COLO668 (cell line): ENCODE measurements at regions not wholly inside any gene's neighbourhood (a gene's known extent, or its start where the extent isn't known, plus 50 kb on each side); places are given as distances from the start of the nearest gene placed in this dataset.

ENCODE experiments used
- DNase-seq: peaks from one replicate; lab custom pipeline; 2025; ENCODE audit not compliant: unreplicated experiment; lab: John Stamatoyannopoulos, UW

DNA sequence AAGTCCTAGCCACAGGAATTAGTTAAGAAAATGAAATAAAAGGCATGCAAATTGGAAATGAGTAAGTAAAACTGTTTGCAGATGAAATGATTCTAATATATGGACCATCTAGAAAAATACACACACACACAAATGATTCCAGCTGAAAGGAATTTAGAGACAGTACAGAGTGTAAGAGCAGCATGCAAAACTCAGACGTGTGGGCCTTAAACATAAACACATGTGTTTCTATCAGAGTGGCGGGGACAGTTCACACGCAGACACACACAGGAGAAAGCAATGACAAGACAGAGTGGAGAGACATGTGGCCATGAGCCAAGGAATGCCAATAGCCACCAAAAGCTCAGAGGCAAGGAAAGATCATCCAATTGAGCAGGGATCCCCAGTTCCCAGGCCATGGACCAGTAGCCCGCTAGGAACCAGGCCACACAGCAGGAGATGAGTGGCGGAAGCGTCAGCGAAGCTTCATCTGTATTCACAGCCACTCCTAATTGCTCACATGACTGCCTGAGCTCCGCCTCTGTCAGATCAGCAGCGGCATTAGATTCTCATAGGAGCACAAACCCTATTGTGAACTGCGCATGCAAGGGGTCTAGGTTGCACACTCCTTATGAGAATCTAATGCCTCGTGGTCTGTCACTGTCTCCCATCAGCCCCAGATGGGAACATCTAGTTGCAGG lies 155.4 kb downstream of the ARL4C start:
- DNase-seq, result no peak

DNA sequence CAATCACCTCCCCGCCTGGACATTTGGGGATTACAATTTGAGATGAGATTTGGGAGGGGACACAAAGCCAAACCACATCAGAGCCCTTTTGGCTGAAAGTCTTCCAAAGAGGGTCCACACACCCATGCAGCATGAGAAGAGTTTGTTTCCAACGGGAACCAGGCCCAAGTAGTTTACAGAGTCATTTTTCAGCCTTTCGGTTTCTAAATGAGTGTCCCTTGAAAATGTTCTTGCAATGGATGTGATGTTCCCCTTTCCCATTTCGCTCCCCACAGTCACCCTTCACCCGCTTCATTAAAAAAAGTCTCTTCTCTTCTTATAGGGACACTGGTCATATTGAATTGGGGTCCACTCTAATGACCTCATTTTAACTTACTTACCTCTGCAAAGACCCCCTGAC lies 157.4 kb downstream of the ARL4C start:
- DNase-seq, result no peak

DNA sequence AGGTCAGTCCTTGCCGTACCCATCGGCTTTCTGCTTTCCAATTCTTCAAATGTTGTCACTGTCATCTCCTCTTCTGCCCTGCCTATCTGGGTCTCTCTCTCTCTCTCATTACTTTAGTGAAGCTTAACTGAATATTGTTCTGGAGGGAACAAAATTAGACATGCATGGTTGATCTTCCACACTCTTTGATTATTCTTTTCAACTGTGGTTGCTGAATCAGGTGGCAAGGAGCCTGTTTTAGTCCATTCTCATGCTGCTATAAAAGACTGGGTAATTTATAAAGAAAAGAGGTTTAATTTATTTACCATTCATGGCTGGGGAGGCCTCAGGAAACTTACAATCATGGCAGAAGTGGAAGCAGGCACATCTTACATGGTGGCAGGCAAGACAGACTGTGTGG lies 157.9 kb downstream of the ARL4C start:
- no peak for DNase-seq

DNA sequence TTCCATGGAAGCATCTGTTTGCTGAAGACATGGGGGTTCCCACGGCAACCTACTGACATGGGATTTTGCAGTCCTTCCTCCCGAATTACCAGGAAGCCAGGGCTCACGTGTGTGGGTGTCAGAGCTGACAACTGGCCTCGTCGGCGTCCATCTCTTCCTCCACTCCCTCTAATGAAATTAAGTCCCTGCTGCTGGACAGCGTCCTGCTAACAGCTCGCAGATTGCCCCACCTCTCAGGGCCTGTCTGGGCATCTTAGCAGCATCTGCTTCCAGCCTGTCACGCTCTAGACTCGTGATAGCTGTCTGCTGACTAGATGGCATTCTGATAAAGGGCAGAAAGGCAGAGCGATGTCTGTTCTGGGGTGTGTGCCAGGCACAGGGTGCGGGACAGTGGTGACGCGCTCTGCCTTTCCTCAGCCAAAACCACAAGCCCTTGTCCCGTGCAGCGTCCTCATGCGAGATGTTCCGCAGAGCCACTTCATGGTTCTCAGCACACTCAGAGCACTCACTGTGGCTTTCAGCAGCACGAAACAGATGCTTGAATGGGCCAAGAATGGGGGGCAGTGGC lies 161.1 kb downstream of the ARL4C start:
- DNase-seq, result no peak

DNA sequence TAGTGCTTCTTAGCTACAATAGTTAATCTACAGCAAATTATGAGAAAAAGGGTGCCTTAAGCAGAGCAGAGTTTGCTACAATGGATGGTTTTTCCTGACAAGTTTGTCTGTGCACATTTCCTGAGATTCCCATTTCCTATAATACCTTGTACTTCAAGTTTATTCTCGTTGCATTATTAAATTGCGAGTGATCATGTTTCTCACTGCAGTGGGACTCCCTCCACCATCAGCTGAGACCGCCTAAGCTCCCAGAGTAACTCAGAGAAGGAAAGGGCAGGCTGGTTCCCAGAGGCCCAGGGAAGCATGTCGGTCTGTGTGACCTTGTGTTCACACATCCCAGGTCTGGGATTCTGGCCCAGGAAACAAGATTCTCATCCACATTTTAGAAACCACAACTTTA lies 162.1 kb downstream of the ARL4C start:
- DNase-seq, result no peak

DNA sequence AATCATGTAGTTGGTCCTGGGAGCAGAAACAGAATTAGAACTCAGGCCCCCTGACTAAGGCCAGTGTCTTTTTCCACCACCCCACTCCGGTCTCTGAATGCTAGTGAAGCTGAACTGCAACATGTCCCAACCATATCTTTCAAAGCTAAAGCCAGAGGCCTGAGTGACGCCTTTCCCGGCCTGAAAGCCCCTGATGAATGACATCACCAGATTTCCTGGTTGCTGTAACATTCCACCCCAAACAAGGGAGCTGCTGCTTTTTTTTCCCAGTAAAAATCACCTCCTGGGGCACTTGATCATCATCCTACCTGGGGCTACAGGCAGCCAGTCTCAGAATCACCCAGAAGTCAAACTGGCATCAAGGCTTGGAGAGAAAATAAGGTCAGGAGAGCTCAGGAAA lies 162.7 kb downstream of the ARL4C start:
- no peak for DNase-seq

DNA sequence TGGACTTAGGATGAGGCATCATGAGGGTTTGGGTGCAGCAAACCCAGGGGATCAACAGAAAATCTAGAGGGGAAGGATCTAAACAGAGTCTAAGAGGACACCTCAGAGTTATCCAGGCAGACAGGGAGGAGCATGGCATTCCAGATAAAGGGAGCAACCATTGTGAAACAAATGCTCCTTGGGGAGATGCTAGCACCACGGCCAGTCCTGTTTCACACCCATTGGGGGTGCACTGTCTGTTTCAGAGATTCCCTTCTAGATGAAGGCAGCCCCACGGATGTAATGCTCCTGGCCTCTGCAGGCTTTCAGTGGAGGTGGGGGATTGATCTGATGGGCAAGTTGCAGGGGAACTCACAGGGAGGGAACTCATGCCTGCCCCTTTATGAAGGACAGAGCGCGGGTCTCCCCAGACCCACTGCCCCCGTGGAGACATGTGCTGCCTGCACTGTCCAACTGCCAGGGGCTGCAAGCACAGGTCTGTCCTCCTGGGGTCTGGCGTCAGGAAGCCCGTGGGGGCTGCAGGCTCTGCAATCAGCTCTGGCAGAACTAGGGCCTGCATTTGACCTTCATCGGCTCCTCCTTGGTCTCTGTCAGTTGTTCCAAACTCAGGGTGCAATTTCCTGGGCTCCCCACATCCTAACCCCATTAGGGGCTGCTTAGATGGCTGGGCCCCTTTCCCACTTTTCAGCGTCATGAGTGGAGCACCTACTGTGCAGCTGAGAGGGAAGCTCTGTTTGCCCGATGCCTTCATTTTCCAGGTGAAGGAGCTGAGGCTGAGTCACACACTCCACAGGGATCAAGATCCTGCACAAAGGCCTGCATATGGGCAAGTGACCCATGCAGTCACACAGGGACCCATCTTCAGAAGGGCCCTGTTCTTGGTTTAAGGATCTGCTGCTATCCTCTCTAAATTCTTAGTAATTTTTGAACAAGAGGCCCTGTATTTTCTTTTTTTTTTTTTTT lies 163.4 kb downstream of the ARL4C start:
- DNase-seq, result no peak

DNA sequence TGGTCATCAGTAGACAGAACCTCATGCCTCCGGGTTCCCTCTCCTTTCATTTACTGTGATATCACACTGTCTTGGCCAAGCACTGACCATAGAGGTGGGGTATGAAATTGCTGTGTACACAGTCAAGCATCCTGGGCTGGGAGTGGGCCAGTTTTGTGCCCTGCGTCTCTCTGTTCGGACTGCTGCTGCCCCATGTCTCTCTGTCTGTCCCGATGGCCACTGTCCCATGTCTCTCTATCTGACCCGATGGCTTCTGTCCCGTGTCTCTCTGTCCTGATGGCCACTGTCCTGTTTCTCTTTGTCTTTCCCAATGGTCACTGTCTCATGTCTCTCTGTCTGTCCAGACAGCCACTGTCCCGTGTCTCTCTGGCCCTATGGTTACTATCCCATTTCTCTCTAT lies 164.9 kb downstream of the ARL4C start:
- no peak for DNase-seq

DNA sequence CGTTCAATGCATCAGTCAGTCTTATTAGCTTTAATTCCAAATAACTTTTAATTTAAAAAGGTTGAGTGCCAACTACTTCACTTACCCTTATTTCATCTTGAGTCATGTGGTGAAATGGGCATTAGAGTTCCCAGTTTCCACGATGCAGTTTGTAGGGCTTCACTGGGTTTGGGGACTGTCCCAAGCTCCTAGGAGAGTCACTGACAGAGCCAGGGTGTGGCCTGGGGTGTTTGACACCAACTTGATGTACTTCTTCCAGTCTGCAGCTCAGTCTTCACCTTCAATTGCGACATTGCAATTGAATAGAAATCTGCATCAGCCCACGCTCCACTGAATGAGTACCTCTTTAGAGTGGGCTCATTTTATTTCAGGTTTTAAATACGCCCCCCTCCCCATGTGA lies 165.3 kb downstream of the ARL4C start:
- DNase-seq, result no peak

DNA sequence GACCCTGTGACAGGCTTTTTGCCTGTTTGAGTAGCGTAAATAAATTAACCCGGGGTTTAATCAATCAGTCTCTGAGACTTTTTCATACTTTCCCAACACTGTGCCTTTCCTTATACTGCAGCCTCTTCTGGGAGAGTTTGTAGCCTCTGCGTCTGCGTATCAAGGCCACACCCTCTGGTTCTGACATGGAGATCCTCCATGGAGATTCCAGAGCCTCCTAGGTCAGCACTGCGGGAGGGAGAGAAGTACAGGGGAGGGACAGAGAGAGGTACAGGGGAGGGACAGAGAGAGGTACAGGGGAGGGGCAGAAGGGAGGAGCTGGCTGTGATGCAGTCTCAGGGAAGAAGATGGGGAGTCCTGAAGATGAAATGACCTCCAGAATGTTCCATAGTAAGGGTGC lies 166.0 kb downstream of the ARL4C start:
- no peak for DNase-seq

DNA sequence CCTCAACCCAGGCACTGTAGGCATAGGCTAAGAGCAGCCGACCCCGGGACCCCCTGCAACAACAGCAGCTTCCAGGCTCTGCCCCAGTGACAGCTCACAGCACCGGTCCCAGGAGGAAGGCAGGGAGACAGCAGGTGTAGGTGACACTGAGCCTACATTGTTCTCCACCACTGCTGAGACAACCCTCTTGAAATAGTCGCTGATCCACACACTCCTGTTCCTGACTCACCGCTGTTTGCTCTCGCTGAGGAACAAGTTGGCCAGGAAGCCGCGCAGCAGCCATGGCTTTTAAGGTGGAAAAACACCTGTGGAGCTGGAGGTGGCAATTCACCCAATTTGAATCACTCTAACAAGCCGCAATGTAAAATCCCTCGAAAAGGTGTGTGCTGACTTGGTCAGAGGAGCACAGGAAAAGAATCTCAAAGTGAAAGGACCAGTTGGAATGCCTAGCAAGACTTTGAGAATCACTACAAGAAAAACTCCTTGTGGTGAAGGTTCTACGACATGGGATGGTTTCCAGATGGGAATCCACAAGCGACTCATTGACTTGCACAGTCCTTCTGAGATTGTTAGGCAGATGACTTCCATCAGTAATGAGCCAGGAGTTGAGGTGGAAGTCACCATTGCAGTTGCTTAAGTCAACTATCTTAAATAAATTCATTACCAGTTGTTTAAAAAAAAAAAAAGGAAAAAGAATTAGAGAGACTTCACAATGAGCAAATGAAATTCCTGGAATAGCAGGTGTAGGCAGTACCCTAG lies 167.5 kb downstream of the ARL4C start:
- DNase-seq, result peak; percentile 53

DNA sequence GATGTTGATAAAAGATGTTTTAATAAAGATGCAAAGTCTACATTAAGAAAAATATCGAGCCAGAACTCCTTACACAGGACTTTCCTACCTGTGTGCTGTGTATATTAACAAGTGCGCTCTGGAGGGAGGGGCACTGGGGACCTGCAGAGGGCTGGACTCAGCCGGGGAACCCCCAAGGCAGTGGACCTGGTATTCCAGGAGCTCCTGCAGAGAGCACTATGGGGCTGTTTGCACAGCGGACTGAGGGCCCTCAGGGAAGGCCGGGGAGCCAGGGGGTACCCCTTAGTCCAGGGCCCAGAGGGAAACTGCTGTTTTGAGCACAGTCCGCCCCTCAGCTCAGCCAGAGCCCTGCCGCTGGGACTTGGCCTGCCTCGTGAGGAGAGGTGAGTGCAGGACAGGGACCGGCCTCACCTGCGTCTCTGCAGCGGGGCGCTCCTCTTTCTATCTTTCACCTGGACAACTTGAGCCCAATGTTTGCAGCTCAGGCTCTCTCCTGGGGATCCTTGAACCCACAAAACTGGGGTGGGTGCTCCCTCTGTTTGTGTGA lies 168.4 kb downstream of the ARL4C start:
- DNase-seq, result no peak

DNA sequence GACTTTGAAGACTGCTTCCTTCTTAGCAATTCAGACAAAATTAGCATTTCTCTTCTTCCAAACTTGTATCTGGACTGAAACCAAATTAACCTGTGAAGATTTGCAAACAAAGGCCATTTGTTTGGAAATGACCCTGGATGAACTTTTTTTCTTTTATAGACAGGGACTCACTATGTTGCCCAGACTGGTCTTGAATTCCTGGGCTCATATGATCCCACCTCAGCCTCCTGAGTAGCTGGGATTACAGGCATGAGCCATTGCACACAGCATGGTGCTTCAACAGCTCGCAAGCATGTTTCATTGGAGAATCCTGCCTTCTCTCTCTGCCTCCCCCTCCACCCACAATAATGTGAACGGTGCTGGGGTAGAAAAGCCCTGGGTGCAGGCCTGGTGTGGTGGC lies 170.2 kb downstream of the ARL4C start:
- DNase-seq, result no peak

DNA sequence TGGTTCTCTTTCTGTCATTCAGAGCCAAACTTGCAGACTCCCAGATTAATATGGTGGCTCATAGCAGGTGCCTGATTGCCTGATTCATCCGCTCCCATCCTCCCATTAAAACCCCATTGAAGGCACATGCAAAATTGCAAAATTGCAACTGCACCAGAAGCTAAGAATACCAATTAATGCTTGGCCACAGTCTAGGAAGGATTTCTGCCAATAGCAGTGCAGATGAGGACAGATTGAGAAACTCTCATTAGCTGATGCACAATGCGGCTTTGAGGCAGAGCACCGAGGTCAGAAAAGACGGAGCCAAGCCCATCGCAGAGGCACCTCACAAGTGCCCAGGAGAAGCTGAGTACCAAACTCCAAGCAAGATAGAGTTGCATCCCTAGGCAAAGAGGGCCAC lies 172.8 kb downstream of the ARL4C start:
- DNase-seq, result no peak

DNA sequence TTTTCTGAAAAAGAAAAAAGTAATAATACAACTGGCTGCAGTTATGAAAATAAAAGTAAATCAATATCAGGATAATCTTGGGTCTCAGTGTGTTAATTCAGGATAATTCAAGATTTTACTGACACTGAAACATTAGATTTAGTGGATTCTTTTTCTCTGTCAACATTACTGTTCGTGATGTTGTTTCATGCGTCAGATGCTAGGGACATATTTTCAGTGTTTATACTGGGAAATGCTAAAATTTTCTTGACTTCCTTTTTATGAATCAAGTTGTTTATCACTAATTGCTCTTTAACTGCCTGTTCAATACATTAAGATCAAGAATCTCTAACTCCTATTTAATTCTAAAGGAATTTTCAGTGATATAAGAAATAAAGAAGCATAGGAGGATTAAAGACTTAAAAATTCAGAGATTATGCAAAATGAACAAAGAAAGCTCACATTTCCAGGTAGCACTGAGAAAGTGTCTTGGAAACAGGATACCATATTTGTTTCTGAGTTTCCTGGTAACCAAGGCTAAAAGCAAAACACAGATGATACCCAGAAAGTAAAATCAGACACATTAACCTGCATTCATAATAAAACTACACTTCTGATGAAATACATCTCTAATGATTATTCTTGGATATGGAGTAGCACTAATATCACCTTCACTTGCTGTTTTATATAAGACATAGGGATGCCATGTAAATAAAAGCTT lies 174.0 kb downstream of the ARL4C start:
- DNase-seq, result no peak

DNA sequence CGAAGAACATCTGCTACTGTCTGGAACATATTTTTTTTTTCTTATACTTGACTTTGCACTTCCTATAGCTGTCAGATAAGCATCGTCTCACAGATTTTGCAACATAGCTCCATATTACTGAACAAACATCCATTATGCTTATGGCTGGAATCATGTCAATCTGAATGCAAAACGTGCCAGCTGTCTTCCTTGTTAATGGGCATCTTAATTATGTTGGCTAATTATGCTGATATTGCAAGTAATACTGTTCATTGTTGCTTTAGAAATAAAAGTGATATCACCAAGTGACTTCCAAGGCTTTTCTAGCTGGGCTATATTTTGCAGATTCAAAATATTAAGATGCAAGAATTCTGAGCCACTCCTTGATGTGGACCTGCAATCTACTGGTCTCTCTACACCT lies 176.8 kb downstream of the ARL4C start:
- no peak for DNase-seq

DNA sequence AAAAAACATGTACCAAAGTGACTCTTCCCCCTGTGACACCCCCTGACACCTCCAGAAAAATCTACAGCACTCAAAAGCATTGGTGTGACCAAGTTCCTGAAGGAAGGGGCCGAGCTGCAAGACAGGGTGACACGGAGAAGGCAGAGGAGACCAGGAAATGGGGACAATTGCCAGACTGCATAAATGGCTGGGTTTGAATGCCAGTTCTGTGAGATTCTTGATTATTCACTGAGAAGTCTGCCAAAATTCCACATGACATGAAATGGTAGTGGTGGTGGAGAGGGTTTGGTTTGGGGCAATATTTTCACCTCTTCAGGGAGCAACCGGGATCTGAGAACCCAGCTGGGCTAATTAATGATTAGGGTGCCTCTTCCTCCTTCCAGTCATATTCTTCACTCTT lies 178.5 kb downstream of the ARL4C start:
- no peak for DNase-seq

DNA sequence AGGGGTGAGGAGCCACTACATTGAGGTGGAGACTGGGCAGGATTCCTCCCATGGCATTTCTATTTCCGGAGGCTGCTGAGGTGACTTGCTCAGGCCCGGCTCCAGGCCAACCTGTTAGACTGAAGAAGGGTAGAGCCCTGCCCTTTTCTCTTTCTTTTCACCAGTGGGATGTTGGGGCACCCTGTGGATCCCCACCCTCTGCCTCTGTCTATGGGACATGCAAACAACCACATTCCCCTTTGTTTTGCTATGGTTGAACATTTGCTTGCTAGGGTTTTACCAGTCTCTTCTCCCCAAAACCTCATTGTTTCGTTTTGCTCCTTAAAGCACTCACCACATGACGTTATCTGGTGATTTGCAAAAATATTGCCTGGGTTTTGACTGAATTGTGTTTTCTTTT lies 183.3 kb downstream of the ARL4C start:
- no peak for DNase-seq

DNA sequence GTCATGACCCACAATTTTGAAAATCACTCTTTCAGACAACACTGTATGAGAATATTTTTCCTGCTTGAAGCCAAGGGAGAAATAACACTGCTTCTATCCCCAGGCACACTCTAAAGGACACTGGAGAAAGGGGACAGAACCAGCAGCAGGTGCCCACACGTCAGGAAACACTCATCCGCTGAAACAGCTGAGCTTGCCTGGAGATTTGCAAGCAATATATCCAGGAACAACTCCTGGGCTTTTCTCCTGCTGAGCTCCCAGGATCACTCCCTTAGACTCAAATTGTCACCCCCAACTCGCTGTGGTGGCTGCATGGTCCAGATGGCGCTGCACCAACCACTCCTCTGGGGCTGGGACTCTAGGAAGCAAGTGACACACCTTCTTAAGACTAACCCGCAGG lies 186.7 kb downstream of the ARL4C start:
- no peak for DNase-seq

DNA sequence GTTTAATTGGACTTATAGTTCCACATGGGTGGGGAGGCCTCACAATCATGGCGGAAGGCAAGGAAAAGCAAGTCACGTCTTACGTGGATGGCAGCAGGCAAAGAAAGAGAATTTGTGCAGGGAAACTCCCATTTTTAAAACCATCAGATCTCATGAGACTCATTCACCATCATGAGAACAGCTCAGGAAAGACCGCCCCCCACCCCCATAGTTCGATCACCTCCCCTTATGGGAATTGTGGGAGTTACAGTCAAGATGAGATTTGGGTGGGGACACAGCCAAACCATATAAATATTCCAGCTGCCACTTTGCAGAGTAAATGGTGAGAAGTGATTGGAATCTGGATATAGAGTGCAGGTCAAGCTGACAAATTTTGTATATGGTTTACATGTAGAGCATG lies 187.4 kb downstream of the ARL4C start:
- DNase-seq, result no peak

DNA sequence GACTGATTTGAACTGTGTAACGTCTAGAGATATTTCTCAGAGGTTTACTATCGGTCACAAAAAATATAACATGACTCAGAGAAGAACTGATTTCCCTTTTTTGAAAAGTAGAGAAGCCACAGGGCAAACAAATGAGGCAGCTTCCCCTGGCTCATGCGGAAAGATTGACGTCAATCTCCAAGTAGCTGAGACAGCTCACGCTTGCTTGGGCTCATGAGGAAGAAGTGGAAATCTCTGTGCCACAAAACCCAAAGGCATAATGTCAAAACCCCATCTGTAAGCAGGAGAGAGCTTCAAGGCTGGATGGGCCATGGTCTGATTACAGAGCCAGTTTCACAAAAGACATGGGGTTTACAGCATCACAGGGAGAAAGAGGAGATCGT lies 188.1 kb downstream of the ARL4C start:
- DNase-seq, result no peak
